Neural cell (in vitro differentiated cells): ENCODE measurements at regions not wholly inside any gene's neighbourhood (a gene's known extent, or its start where the extent isn't known, plus 50 kb on each side); places are given as distances from the start of the nearest gene placed in this dataset.

Experiments
- H2AFZ ChIP-seq: fragments of 200-600, 300-800 bp; sonication (generic), shearing (Covaris generic); 2 replicates; pipeline ENCODE4 v1.6.0; 2014; ENCODE audit warnings: low read depth, mild to moderate bottlenecking, antibody characterized with exemption, low read length, moderate library complexity
- H3F3A ChIP-seq: fragments of 200-600 bp; shearing (Covaris generic); 2 replicates; pipeline ENCODE4 v1.6.1; 2016; ENCODE audit warnings: mild to moderate bottlenecking, moderate library complexity, mixed read lengths, antibody characterized with exemption, low read length; ENCODE audit not compliant: insufficient read depth, poor library complexity, severe bottlenecking
- H3K27ac ChIP-seq: fragments of 200-600, 300-800 bp; sonication (generic), shearing (Covaris generic); 2 replicates; pipeline ENCODE4 v1.5.1; 2014; ENCODE audit warnings: mild to moderate bottlenecking, low read length, moderate library complexity
- H3K27me3 ChIP-seq: fragments of 300-800, 200-600 bp; sonication (generic), shearing (Covaris generic); 2 replicates; pipeline ENCODE4 v1.6.0; 2014; ENCODE audit warnings: mild to moderate bottlenecking, low read depth, low read length, moderate library complexity; ENCODE audit not compliant: insufficient read depth
- H3K36me3 ChIP-seq: fragments of 300-800, 200-600 bp; sonication (generic), shearing (Covaris generic); 2 replicates; pipeline ENCODE4 v1.5.1; 2014; ENCODE audit warnings: mild to moderate bottlenecking, antibody characterized with exemption, low read length, moderate library complexity; ENCODE audit not compliant: insufficient read depth
- H3K4me2 ChIP-seq: fragments of 300-800, 200-600 bp; sonication (generic), shearing (Covaris generic); 2 replicates; pipeline ENCODE4 v1.6.0; 2014; ENCODE audit warnings: mild to moderate bottlenecking, low read length
- H3K4me3 ChIP-seq: fragments of 300-800, 200-600 bp; sonication (generic), shearing (Covaris generic); 2 replicates; pipeline ENCODE4 v1.5.1; 2014; ENCODE audit warnings: mild to moderate bottlenecking, low read length, moderate library complexity
- H3K79me2 ChIP-seq: fragments of 200-600 bp; shearing (Covaris generic); replicated peaks from 2 replicates; pipeline ENCODE4 v1.6.0; 2014; ENCODE audit warnings: mild to moderate bottlenecking, low read length, moderate library complexity; ENCODE audit not compliant: insufficient read depth
- H3K9ac ChIP-seq: fragments of 300-800, 200-600 bp; sonication (generic), shearing (Covaris generic); 2 replicates; pipeline ENCODE4 v1.6.1; 2016; ENCODE audit warnings: mild to moderate bottlenecking, low read length, mixed read lengths
- H3K9me2 ChIP-seq: fragments of 200-600 bp; shearing (Covaris generic); 2 replicates; pipeline ENCODE4 v1.6.1; 2016; ENCODE audit warnings: mild to moderate bottlenecking, low read length, mixed read lengths; ENCODE audit not compliant: insufficient read depth
- H3K9me3 ChIP-seq: fragments of 200-600, 300-800 bp; sonication (generic), shearing (Covaris generic); 2 replicates; pipeline ENCODE4 v1.6.1; 2016; ENCODE audit warnings: mild to moderate bottlenecking, mixed run types, low read length, moderate library complexity, mixed read lengths
- H4K20me1 ChIP-seq: fragments of 200-600 bp; shearing (Covaris generic); 2 replicates; pipeline ENCODE4 v1.6.1; 2016; ENCODE audit warnings: mild to moderate bottlenecking, mixed run types; ENCODE audit not compliant: insufficient read depth
- CTCF ChIP-seq: fragments of 450-650 bp; IDR thresholded peaks from 2 replicates; pipeline ENCODE4 v1.5.1; 2014; ENCODE audit warnings: antibody characterized with exemption, mild to moderate bottlenecking, moderate library complexity; ENCODE audit not compliant: poor library complexity, severe bottlenecking
- EP300 ChIP-seq: fragments of 450-650 bp; conservative IDR thresholded peaks from 2 replicates; pipeline ENCODE4 v1.6.1; 2014; ENCODE audit warnings: antibody characterized with exemption, mild to moderate bottlenecking, moderate library complexity; ENCODE audit not compliant: poor library complexity, severe bottlenecking
- EZH2 ChIP-seq: fragments of 200-600, 300-800 bp; shearing (Covaris generic), sonication (generic); IDR thresholded peaks from 2 replicates; pipeline ENCODE4 v1.6.1; 2014; ENCODE audit warnings: antibody characterized with exemption, low read length, borderline replicate concordance, mild to moderate bottlenecking; ENCODE audit not compliant: insufficient read depth, poor library complexity, severe bottlenecking
- MXI1 ChIP-seq: fragments of 450-650 bp; conservative IDR thresholded peaks from 2 replicates; pipeline ENCODE4 v1.6.1; 2014; ENCODE audit warnings: antibody characterized with exemption, mild to moderate bottlenecking; ENCODE audit not compliant: poor library complexity, severe bottlenecking
- POLR2AphosphoS5 ChIP-seq: IDR thresholded peaks from 2 replicates; pipeline ENCODE4 v1.6.1; 2012
- RAD21 ChIP-seq: fragments of 450-650 bp; conservative IDR thresholded peaks from 2 replicates; pipeline ENCODE4 v1.6.1; 2014; ENCODE audit warnings: antibody characterized with exemption, mild to moderate bottlenecking, moderate library complexity
- REST ChIP-seq: IDR thresholded peaks from 2 replicates; pipeline ENCODE4 v1.6.1; 2012; ENCODE audit warnings: borderline replicate concordance
- SMC3 ChIP-seq: fragments of 450-650 bp; conservative IDR thresholded peaks from 2 replicates; pipeline ENCODE4 v1.6.1; 2014; ENCODE audit warnings: antibody characterized with exemption, mild to moderate bottlenecking, moderate library complexity; ENCODE audit not compliant: poor library complexity
- TAF1 ChIP-seq: IDR thresholded peaks from 2 replicates; pipeline ENCODE4 v1.6.1; 2012; ENCODE audit warnings: low read depth

- no peaks in the 10 kb centered on the region for H3K27me3 ChIP-seq
- TF ChIP-seq EZH2, result no peak
- no peak for TF ChIP-seq TAF1
- no peak for TF ChIP-seq REST
- TF ChIP-seq POLR2AphosphoS5, result no peak
- TF ChIP-seq MXI1, result no peak
- no peak for TF ChIP-seq CTCF
- no peak for TF ChIP-seq RAD21
- TF ChIP-seq SMC3, result no peak
- TF ChIP-seq EP300, result no peak
- H3K9me3 ChIP-seq, result no peaks in the 10 kb centered on the region
- H2AFZ ChIP-seq, result no peak overlapping the region
- no peaks in the 10 kb centered on the region for H3K36me3 ChIP-seq
- no peaks in the 10 kb centered on the region for H3F3A ChIP-seq
- H3K9me2 ChIP-seq, result no peaks in the 10 kb centered on the region
- H3K4me3 ChIP-seq, result no peak overlapping the region
- H3K27ac ChIP-seq, result no peak overlapping the region
- H3K79me2 ChIP-seq, result no peaks in the 10 kb centered on the region
- H4K20me1 ChIP-seq, result no peaks in the 10 kb centered on the region
- H3K4me2 ChIP-seq, result no peak overlapping the region
- H3K9ac ChIP-seq, result no peak overlapping the region
Observed at GRCh38 chr6:113758214-113758613, 98.9 kb upstream of the MARCKS start.

- no peak overlapping the region for H3K9ac ChIP-seq
- no peak for TF ChIP-seq REST
- TF ChIP-seq RAD21, result no peak
- no peak for TF ChIP-seq EP300
Observed at GRCh38 chr6:113758826-113759574, 98.1 kb upstream of the MARCKS start.

More at GRCh38 chr6:113758826-113759574, 98.1 kb upstream of the MARCKS start:
- Histone ChIP-seq H3K4me3 (no peak overlapping the region), H3K27me3 (no peaks in the 10 kb centered on the region), H3K36me3 (no peaks in the 10 kb centered on the region), H3F3A (no peaks in the 10 kb centered on the region), H3K9me2 (no peaks in the 10 kb centered on the region), H3K9me3 (no peaks in the 10 kb centered on the region), H2AFZ (no peak overlapping the region), H3K79me2 (no peaks in the 10 kb centered on the region), H3K27ac (no peak overlapping the region), H4K20me1 (no peaks in the 10 kb centered on the region), H3K4me2 (no peak overlapping the region)
